ENCODE measurements at regions not wholly inside any gene's neighbourhood (a gene's known extent, or its start where the extent isn't known, plus 50 kb on each side); places are given as distances from the start of the nearest gene placed in this dataset.
"Not testable (repeated sequence)": the region's sequence is repeated elsewhere in the genome, so short reads cannot be mapped to it uniquely, and the experiment has no call there.

- intact Hi-C loops (cut with DNase I): no loop called here
- no peaks in the 10 kb centered on the region for H3K9me3 ChIP-seq (replicated peaks in 1 of 3)
- H3K27ac ChIP-seq: no peak overlapping the region
- no peak for TF ChIP-seq CTCF (IDR thresholded peaks at IDR 0.05)
- no peak for TF ChIP-seq POLR2A (IDR thresholded peaks at IDR 0.05)
- no peak for DNase-seq
- H3K4me1 ChIP-seq (replicated peaks in 1 of 2): no peaks in the 10 kb centered on the region
- H3K36me3 ChIP-seq (replicated peaks in 1 of 2): no peaks in the 10 kb centered on the region
- no peaks in the 10 kb centered on the region for H3K27me3 ChIP-seq
- H3K4me3 ChIP-seq: no peak overlapping the region
- 71 to 82% (median 81%) methylated on average over 4 of the region's 4 CpGs for WGBS, 4 donors
Observed at GRCh38 chr4:162852642-162853041, 314.0 kb downstream of the NAF1 start.

GRCh38 chr4:162851241-162851758, 315.4 kb downstream of the NAF1 start:
- H3K9me3 ChIP-seq (replicated peaks in 1 of 3); DNase-seq; H3K27me3 ChIP-seq; H3K4me3 ChIP-seq; H3K36me3 ChIP-seq (replicated peaks in 1 of 2); H3K27ac ChIP-seq; H3K4me1 ChIP-seq (replicated peaks in 1 of 2); intact Hi-C loops (cut with DNase I): not testable (repeated sequence)
- 77 to 89% (median 80%) methylated on average over 6 of the region's 6 CpGs for WGBS, 4 donors

GRCh38 chr4:162849937-162850336, 316.8 kb downstream of the NAF1 start:
- intact Hi-C loops (cut with DNase I): no loop called here

GRCh38 chr4:162847945-162848549, 318.6 kb downstream of the NAF1 start:
- H3K9me3 ChIP-seq (replicated peaks in 1 of 3): no peaks in the 10 kb centered on the region
- TF ChIP-seq POLR2A (IDR thresholded peaks at IDR 0.05) (no peak), CTCF (IDR thresholded peaks at IDR 0.05) (no peak)
- no peak for DNase-seq
- no peak overlapping the region for H3K4me3 ChIP-seq
- intact Hi-C loops (cut with DNase I): no loop called here
- H3K4me1 ChIP-seq (replicated peaks in 1 of 2): no peaks in the 10 kb centered on the region
- no peaks in the 10 kb centered on the region for H3K27me3 ChIP-seq
- 50 to 80% (median 66%) methylated on average over 1 of the region's 1 CpG for whole genome bisulfite sequencing, 4 donors
- no peak overlapping the region for H3K27ac ChIP-seq
- H3K36me3 ChIP-seq (replicated peaks in 1 of 2): no peaks in the 10 kb centered on the region

More at GRCh38 chr4:162849937-162850336, 316.8 kb downstream of the NAF1 start:
- DNase-seq: no peak
- Histone ChIP-seq H3K4me1 (replicated peaks in 1 of 2) (no peaks in the 10 kb centered on the region), H3K36me3 (replicated peaks in 1 of 2) (no peaks in the 10 kb centered on the region), H3K9me3 (replicated peaks in 1 of 3) (no peaks in the 10 kb centered on the region), H3K4me3 (no peak overlapping the region), H3K27ac (no peak overlapping the region), H3K27me3 (no peaks in the 10 kb centered on the region)
- TF ChIP-seq CTCF (IDR thresholded peaks at IDR 0.05): no peak

GRCh38 chr4:162841753-162842152, 324.9 kb downstream of the NAF1 start:
- Histone ChIP-seq H3K27ac (no peak overlapping the region), H3K9me3 (replicated peaks in 1 of 3) (no peaks in the 10 kb centered on the region)

More at GRCh38 chr4:162841753-162842152, 324.9 kb downstream of the NAF1 start:
- H3K4me1 ChIP-seq (replicated peaks in 1 of 2): no peaks in the 10 kb centered on the region
- no peak for DNase-seq
- intact Hi-C loops (cut with DNase I): no loop called here
- no peak overlapping the region for H3K4me3 ChIP-seq
- no peak for TF ChIP-seq CTCF (IDR thresholded peaks at IDR 0.05)
- no peak for TF ChIP-seq POLR2A (IDR thresholded peaks at IDR 0.05)
- WGBS, 4 donors: 2 to 18% (median 9%) methylated on average over 1 of the region's 1 CpG
- H3K27me3 ChIP-seq: no peaks in the 10 kb centered on the region
- H3K36me3 ChIP-seq (replicated peaks in 1 of 2): no peaks in the 10 kb centered on the region

Measured in adrenal gland (tissue), 9 donors.